ENCODE measurements at regions not wholly inside any gene's neighbourhood (a gene's known extent, or its start where the extent isn't known, plus 50 kb on each side); places are given as distances from the start of the nearest gene placed in this dataset.
"Not testable (repeated sequence)": the region's sequence is repeated elsewhere in the genome, so short reads cannot be mapped to it uniquely, and the experiment has no call there.

GRCh38 chr6:79810185-79810705 is 137.1 kb downstream of the ELOVL4 start:
- no peaks in the 10 kb centered on the region for H3K36me3 ChIP-seq
- peaks cover 14% of the 10 kb centered on the region for H3K27me3 ChIP-seq
- H3K27ac ChIP-seq, result no peak overlapping the region
- H3K9me3 ChIP-seq, result peaks cover 3% of the 10 kb centered on the region
- H3K4me3 ChIP-seq (ENCODE audit: low read depth in 1 of 2, low read length in 1 of 2), result no peak overlapping the region
- no peaks in the 10 kb centered on the region for H3K4me1 ChIP-seq (ENCODE audit: control insufficient read depth in 1 of 2, insufficient read depth in 1 of 2, low read depth in 1 of 2, low read length in 1 of 2)
- TF ChIP-seq CTCF (IDR thresholded peaks at IDR 0.05), result no peak

GRCh38 chr6:79808921-79809320 is 138.4 kb downstream of the ELOVL4 start:
- Histone ChIP-seq H3K4me3 (ENCODE audit: low read depth in 1 of 2, low read length in 1 of 2) (no peak overlapping the region), H3K4me1 (ENCODE audit: control insufficient read depth in 1 of 2, insufficient read depth in 1 of 2, low read depth in 1 of 2, low read length in 1 of 2) (no peaks in the 10 kb centered on the region), H3K36me3 (no peaks in the 10 kb centered on the region), H3K27me3 (peaks cover 14% of the 10 kb centered on the region), H3K9me3 (peaks cover 3% of the 10 kb centered on the region), H3K27ac (no peak overlapping the region)
- TF ChIP-seq CTCF (IDR thresholded peaks at IDR 0.05), result no peak

- not testable (repeated sequence) for H3K27ac ChIP-seq; H3K9me3 ChIP-seq; H3K27me3 ChIP-seq; H3K4me1 ChIP-seq (ENCODE audit: control insufficient read depth in 1 of 2, insufficient read depth in 1 of 2, low read depth in 1 of 2, low read length in 1 of 2); H3K36me3 ChIP-seq; H3K4me3 ChIP-seq (ENCODE audit: low read depth in 1 of 2, low read length in 1 of 2)
Measured at GRCh38 chr6:79806661-79807060, 140.7 kb downstream of the ELOVL4 start.

GRCh38 chr6:79804732-79805131 is 142.6 kb downstream of the ELOVL4 start:
- peaks cover 3% of the 10 kb centered on the region for H3K9me3 ChIP-seq
- H3K4me1 ChIP-seq (ENCODE audit: control insufficient read depth in 1 of 2, insufficient read depth in 1 of 2, low read depth in 1 of 2, low read length in 1 of 2), result no peaks in the 10 kb centered on the region
- H3K4me3 ChIP-seq (ENCODE audit: low read depth in 1 of 2, low read length in 1 of 2), result no peak overlapping the region
- H3K27ac ChIP-seq, result no peak overlapping the region
- H3K27me3 ChIP-seq, result no peaks in the 10 kb centered on the region
- H3K36me3 ChIP-seq, result no peaks in the 10 kb centered on the region
- TF ChIP-seq CTCF (IDR thresholded peaks at IDR 0.05), result no peak

- Histone ChIP-seq H3K36me3 (no peaks in the 10 kb centered on the region), H3K4me3 (ENCODE audit: low read depth in 1 of 2, low read length in 1 of 2) (no peak overlapping the region), H3K27ac (no peak overlapping the region), H3K27me3 (no peaks in the 10 kb centered on the region), H3K4me1 (ENCODE audit: control insufficient read depth in 1 of 2, insufficient read depth in 1 of 2, low read depth in 1 of 2, low read length in 1 of 2) (no peaks in the 10 kb centered on the region), H3K9me3 (peaks cover 3% of the 10 kb centered on the region)
- no peak for TF ChIP-seq CTCF (IDR thresholded peaks at IDR 0.05)
Measured at GRCh38 chr6:79803917-79804316, 143.4 kb downstream of the ELOVL4 start.

GRCh38 chr6:79802657-79803300 is 144.6 kb downstream of the ELOVL4 start:
- H3K27ac ChIP-seq, result no peak overlapping the region
- H3K27me3 ChIP-seq, result no peaks in the 10 kb centered on the region
- H3K9me3 ChIP-seq, result peaks cover 3% of the 10 kb centered on the region
- no peaks in the 10 kb centered on the region for H3K36me3 ChIP-seq
- H3K4me1 ChIP-seq (ENCODE audit: control insufficient read depth in 1 of 2, insufficient read depth in 1 of 2, low read depth in 1 of 2, low read length in 1 of 2), result no peaks in the 10 kb centered on the region
- no peak overlapping the region for H3K4me3 ChIP-seq (ENCODE audit: low read depth in 1 of 2, low read length in 1 of 2)
- TF ChIP-seq CTCF (IDR thresholded peaks at IDR 0.05), result no peak

Data from neutrophil (primary cell).